ENCODE measurements at regions not wholly inside any gene's neighbourhood (a gene's known extent, or its start where the extent isn't known, plus 50 kb on each side); places are given as distances from the start of the nearest gene placed in this dataset.

DNA sequence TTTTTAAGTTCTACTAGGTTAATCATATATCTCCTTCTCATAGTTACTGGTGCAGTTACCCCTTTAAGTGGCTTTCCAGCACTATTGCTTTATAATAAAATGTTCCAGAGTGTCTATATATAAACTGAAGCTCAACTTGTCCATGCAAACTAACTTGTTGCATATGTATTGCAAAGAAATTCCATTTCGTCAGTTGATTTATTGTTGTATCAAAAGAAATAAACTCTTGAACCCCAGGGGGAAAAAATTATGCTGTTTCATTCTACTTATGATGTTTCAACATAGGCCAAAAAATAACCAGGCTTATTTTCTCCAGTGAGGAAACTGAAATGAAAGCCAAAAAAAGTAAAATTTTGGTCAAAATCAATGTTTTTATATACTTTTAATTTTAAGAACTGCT is 491.9 kb downstream of the NR4A2 start:
- no peaks in the 10 kb centered on the region for H3K4me1 Mint-ChIP-seq (ENCODE audit: low read depth)
- H3K36me3 Mint-ChIP-seq (ENCODE audit: insufficient read depth) = no peaks in the 10 kb centered on the region
- H3K4me3 Mint-ChIP-seq = no peak overlapping the region
- no peaks in the 10 kb centered on the region for H3K9me3 Mint-ChIP-seq
- ATAC-seq (no peak), DNase-seq (no peak)
- no peaks in the 10 kb centered on the region for H3K27me3 Mint-ChIP-seq (ENCODE audit: low read depth)

DNA sequence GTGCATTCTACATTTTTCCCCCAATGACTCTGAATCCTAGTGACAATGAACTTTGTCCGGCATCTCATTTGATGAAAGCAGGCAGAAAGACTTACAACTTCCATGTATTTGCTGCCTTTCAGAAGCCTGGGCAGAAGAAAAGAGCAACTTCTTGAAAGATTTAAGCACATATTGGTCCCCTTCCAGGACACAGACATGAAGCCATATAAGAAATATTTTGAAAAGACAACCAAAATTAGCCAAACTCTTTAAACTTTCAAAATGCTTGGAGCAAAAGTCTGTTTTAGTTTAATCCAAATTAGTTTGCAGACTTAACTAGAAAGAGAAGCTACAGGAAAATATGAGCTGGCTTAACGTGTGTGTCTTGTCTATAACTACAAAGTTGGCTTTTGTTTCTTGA is 492.5 kb downstream of the NR4A2 start:
- Mint-ChIP-seq H3K9me3 (no peaks in the 10 kb centered on the region), H3K36me3 (ENCODE audit: insufficient read depth) (no peaks in the 10 kb centered on the region), H3K4me3 (no peak overlapping the region), H3K27me3 (ENCODE audit: low read depth) (no peaks in the 10 kb centered on the region), H3K4me1 (ENCODE audit: low read depth) (no peaks in the 10 kb centered on the region)
- DNase-seq (no peak), ATAC-seq (no peak)

DNA sequence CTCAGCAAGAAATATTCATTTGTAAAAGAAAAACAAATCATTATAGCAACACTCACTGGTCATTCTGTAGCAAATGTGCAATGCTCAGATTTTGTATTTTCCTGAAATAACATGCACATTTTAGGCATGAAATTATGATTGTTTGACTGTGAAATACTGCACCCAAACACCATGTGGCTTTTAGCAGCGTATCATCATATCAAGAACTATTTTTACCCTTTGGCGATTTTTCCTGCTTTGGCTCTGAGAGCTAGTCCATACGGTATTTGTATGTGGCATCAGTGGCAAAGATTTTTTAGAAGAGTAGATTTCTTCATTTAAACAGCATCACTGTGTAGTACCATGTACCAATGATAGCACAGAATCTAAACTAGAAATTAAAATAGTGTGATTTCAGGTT is 493.1 kb downstream of the NR4A2 start:
- no peaks in the 10 kb centered on the region for H3K27me3 Mint-ChIP-seq (ENCODE audit: low read depth)
- H3K4me3 Mint-ChIP-seq = no peak overlapping the region
- DNase-seq (no peak), ATAC-seq (no peak)
- H3K36me3 Mint-ChIP-seq (ENCODE audit: insufficient read depth) = no peaks in the 10 kb centered on the region
- no peaks in the 10 kb centered on the region for H3K9me3 Mint-ChIP-seq
- H3K4me1 Mint-ChIP-seq (ENCODE audit: low read depth) = no peaks in the 10 kb centered on the region

DNA sequence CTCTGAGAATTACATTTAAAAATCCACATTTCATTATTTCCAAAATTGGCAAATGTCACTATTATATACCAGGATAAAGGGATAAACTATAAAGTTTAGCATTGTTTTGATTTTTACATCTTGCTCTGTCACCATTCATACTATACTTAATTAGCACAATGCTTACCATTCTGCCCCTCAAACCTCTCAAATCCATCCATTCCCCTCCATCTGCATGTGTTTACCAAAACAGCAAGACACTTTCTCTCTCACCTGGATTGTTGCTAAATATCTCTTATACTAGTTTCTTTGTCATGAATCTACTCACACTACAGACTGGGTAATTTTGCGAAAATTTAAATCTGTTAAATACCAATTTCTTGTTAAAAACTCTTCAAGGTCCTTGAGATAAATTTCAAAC is 496.1 kb downstream of the NR4A2 start:
- Mint-ChIP-seq H3K9me3 (no peaks in the 10 kb centered on the region), H3K4me3 (no peak overlapping the region), H3K27me3 (ENCODE audit: low read depth) (no peaks in the 10 kb centered on the region), H3K36me3 (ENCODE audit: insufficient read depth) (no peaks in the 10 kb centered on the region), H3K4me1 (ENCODE audit: low read depth) (no peaks in the 10 kb centered on the region)
- ATAC-seq (no peak), DNase-seq (no peak)

DNA sequence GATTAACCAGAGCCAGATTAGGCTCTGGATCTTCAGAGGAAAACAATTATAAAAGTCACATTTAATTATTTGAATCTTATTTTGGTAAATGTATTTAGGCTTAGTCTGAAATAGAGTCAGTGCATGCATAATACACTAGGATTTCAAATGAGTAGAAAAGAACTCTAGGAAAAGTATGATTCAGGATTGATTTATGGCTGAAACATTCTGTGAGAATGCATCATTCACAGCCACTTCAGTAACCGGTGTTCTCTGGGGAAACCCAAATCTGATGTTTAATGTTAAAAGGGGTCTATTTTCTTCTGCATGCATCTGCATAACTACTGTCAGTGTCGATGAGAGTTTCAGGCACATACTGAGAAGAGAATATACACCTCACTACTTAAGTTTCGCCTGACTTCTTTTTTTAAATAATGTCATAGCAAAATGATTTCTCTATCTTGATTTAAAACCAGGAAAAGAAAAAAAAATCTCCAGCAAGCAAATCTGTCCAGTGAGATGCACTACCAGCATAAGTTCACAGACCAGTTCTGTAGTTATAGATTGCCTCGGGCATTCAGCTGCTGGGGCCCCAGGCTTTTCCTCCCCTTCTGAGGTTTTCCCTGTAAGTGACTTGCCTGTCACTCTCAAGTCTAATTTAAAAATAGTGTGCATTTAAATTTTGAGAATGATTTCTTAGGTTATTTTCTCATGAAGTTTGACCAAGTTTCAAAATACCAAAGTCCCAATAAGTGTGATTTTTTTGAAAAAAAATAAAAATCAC is 501.5 kb downstream of the NR4A2 start:
- DNase-seq (no peak), ATAC-seq (no peak)
- Mint-ChIP-seq H3K4me3 (no peak overlapping the region), H3K27me3 (ENCODE audit: low read depth) (no peaks in the 10 kb centered on the region), H3K36me3 (ENCODE audit: insufficient read depth) (no peaks in the 10 kb centered on the region), H3K9me3 (no peaks in the 10 kb centered on the region), H3K4me1 (ENCODE audit: low read depth) (no peaks in the 10 kb centered on the region)

DNA sequence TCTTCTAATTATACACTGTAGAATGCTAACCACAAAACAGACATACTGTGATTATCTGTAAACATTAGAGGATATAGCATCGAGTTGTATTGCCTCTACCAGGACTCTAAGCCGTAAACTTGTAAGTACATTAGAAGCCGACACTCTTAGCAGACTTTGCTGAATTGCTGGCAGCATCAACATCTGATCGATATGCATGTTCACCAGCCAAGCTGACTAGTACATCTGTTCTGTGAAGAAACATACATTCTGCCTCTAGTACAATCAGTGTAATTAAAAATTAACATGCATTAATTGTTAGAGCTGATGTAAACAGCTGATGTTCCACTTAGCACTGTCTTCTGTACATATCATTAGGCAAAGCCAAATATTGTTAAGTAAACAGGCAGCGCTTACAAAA is 502.2 kb downstream of the NR4A2 start:
- no peak for ATAC-seq
- no peaks in the 10 kb centered on the region for H3K27me3 Mint-ChIP-seq (ENCODE audit: low read depth)

DNA sequence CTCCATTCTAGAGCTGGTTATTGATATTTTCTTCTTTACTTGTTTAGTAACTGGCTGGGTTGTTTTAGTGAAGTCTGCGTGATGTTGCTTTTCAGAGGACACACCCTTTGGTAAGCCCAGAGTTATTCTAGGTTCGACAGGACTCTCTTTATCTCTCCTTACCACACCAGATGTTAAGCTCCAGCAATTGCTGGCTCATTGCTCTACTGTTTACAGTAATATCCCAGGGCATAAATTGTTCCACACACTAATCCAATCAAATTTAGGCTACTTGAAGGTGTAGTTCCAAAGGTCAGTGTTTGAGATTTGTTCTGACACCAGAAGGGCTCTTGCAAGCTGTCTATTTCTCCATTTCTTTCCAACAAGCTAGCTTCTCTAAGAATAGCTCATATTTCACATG is 506.6 kb downstream of the NR4A2 start:
- H3K27me3 Mint-ChIP-seq (ENCODE audit: low read depth) = no peaks in the 10 kb centered on the region
- no peak for DNase-seq
- no peak overlapping the region for H3K4me3 Mint-ChIP-seq
- no peaks in the 10 kb centered on the region for H3K36me3 Mint-ChIP-seq (ENCODE audit: insufficient read depth)
- no peak for ATAC-seq
- H3K9me3 Mint-ChIP-seq = peaks cover 3% of the 10 kb centered on the region
- H3K4me1 Mint-ChIP-seq (ENCODE audit: low read depth) = no peaks in the 10 kb centered on the region

More for the DNA sequence above, 502.2 kb downstream of the NR4A2 start:
- Mint-ChIP-seq H3K4me3 (no peak overlapping the region), H3K9me3 (no peaks in the 10 kb centered on the region), H3K36me3 (ENCODE audit: insufficient read depth) (no peaks in the 10 kb centered on the region), H3K4me1 (ENCODE audit: low read depth) (no peaks in the 10 kb centered on the region)
- no peak for DNase-seq

DNA sequence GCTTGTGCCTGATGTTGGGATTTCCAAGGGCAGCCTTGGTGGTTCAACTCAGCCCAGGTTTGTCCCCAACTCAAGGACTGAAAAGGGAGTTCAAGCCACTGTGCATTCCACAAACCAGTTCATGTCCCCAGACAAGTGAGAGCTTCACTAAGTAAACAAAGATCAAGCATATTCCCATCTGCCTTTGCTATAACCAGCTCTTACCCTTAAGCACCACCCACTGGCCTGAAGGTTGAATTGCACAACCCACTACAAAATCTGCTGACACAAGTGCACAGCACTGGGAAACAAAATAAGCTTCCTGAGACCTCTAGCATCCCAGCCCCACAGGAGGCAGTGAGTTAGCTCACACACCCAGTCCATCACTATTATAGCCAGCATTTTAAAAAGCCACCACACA is 516.7 kb downstream of the NR4A2 start:
- H3K27me3 Mint-ChIP-seq (ENCODE audit: low read depth) = no peaks in the 10 kb centered on the region
- H3K4me3 Mint-ChIP-seq = no peak overlapping the region
- H3K9me3 Mint-ChIP-seq = peaks cover 5% of the 10 kb centered on the region
- ATAC-seq (no peak), DNase-seq (no peak)
- H3K4me1 Mint-ChIP-seq (ENCODE audit: low read depth) = no peaks in the 10 kb centered on the region
- H3K36me3 Mint-ChIP-seq (ENCODE audit: insufficient read depth) = no peaks in the 10 kb centered on the region

DNA sequence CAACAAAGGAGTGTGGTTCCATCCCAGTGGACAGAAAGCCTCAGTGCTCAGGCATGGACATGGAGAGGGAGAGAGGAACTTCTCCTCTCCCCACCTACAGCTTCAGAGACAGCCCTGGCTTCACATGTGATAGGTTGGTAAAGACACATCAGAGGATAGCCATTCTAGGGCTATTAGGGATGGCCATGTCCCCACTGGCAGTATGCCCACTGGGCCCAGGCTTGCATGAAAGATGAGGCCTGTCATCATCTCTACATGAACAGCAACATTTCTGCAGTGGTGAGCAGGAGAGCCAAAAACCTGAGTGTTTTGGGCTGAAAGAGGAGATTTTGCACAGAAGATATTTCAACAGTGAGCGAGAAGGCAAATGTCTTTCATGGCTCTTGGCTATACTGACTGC is 517.2 kb downstream of the NR4A2 start:
- Mint-ChIP-seq H3K4me3 (no peak overlapping the region), H3K36me3 (ENCODE audit: insufficient read depth) (no peaks in the 10 kb centered on the region), H3K4me1 (ENCODE audit: low read depth) (no peaks in the 10 kb centered on the region), H3K9me3 (peaks cover 5% of the 10 kb centered on the region), H3K27me3 (ENCODE audit: low read depth) (no peaks in the 10 kb centered on the region)
- ATAC-seq (no peak), DNase-seq (no peak)

DNA sequence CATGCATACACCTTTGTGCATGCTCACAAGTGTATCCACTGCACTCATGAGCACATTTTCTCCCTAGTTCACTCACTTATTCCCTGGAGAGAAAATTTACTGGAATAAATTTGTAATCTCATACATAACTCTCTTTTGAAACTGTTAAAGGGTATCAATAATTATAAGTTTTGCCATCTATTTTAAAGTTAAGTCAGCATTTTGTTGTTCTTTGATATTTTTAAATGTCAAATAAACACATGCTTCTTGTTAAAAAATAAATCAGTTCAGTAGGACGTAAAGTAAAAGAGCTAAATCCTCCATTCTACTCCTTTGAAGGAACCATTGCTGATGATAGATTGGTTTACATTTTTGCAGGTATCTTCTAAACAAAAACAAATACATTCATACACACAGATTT is 522.1 kb downstream of the NR4A2 start:
- Mint-ChIP-seq H3K4me1 (ENCODE audit: low read depth) (no peaks in the 10 kb centered on the region), H3K27me3 (ENCODE audit: low read depth) (no peaks in the 10 kb centered on the region), H3K4me3 (no peak overlapping the region), H3K9me3 (no peaks in the 10 kb centered on the region), H3K36me3 (ENCODE audit: insufficient read depth) (no peaks in the 10 kb centered on the region)
- ATAC-seq = no peak
- no peak for DNase-seq

DNA sequence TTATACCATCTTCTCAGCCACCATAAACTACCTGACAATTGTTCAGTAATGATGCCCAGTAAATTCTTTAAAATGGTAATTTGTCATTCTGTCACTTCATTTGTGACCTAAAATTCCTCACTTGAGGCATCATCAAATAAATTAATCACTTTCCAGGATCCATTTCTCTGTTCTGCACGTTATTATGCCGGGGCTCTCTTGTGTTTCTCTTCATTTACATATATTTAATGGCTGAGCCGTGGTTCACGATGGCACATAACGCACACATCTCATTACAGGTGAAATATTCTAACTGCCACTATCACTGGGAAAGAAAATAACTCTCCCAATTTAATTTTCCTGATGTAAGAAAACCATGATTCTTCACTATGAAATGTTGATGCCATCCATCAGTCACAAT is 529.6 kb downstream of the NR4A2 start:
- Mint-ChIP-seq H3K4me1 (ENCODE audit: low read depth) (no peaks in the 10 kb centered on the region), H3K4me3 (no peak overlapping the region)

DNA sequence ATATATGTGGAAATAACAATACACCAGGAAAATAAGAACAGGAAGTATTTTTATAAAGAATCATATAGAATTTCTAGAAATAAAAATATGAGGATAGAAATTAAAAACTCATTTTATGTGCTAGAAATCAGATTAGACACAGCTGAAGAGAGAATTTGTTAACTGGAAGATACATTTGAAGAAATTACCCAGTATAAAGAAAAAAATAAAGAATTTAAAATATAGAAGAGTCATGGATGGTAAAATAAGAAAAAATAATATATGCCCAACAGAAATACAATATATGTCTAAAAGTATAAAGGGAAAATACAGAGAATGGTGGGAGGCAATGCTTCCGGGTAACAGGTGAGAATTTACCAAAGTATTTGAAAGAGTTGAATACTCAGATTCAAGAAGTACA is 539.9 kb downstream of the NR4A2 start:
- no peak for ATAC-seq
- H3K9me3 Mint-ChIP-seq = peaks cover 23% of the 10 kb centered on the region

More for the DNA sequence above, 529.6 kb downstream of the NR4A2 start:
- DNase-seq (no peak), ATAC-seq (no peak)
- Mint-ChIP-seq H3K9me3 (no peaks in the 10 kb centered on the region), H3K36me3 (ENCODE audit: insufficient read depth) (no peaks in the 10 kb centered on the region), H3K27me3 (ENCODE audit: low read depth) (no peaks in the 10 kb centered on the region)

DNA sequence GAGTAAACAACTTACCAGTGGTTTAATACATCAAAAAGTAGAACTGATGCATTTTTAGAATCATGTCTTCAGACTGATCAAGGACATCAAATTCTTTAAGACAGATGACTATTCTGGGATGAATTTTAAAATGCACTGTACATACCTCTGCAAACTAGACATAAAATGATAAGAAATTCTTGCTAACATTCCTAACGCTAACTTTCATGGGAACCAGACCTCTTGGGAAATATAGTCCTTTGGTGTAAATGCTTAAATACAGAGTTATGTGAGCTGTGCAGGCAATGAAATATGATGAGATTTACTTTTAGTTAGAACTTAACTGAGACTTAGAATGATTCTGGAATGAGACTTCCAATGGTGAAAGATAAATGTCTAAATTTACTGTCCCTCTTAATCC is 562.0 kb downstream of the NR4A2 start:
- no peaks in the 10 kb centered on the region for H3K36me3 Mint-ChIP-seq (ENCODE audit: insufficient read depth)

More for the DNA sequence above, 539.9 kb downstream of the NR4A2 start:
- H3K27me3 Mint-ChIP-seq (ENCODE audit: low read depth) = no peaks in the 10 kb centered on the region
- H3K36me3 Mint-ChIP-seq (ENCODE audit: insufficient read depth) = peaks cover 2% of the 10 kb centered on the region
- H3K4me1 Mint-ChIP-seq (ENCODE audit: low read depth) = no peaks in the 10 kb centered on the region
- H3K4me3 Mint-ChIP-seq = no peak overlapping the region
- no peak for DNase-seq

DNA sequence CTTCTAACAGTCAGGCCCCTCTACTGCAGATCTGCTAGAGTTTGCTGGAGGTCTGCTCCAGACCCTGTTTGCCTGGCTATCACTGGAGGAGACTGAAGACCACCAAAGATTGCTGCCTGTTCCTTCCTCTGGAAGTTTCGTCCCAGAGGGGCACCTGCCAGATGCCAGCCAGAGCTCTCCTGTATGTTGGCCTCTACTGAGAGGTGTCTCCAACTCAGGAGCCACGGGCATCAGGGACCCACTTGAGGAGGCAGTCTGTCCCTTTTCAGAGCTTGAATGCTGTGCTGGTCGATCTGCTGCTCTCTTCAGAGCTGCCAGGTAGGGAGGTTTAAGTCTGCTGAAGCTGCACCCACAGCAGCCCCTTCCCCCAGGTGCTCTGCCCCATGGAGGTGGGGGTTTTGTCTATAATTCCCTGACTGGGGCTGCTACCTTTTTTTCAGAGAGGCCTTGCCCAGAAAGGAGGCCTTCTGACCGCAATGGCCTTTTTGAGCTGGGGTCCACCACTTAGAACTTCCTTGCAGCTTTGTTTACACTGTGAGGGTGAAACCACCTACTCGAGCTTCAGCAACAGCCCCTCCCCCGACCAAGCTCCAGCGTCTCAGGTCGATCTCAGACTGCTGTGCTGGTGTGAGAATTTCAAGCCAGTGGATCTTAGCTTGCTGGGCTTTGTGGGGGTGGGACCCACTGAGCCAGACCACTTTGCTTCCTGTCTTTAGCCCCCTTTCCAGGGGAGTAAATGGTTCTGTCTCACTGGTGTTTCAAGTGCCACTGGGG is 566.0 kb downstream of the NR4A2 start:
- Mint-ChIP-seq H3K4me3 (no peak overlapping the region), H3K27me3 (ENCODE audit: low read depth) (no peaks in the 10 kb centered on the region), H3K9me3 (no peaks in the 10 kb centered on the region), H3K4me1 (ENCODE audit: low read depth) (no peaks in the 10 kb centered on the region), H3K36me3 (ENCODE audit: insufficient read depth) (no peaks in the 10 kb centered on the region)
- DNase-seq (no peak), ATAC-seq (no peak)

More for the DNA sequence above, 562.0 kb downstream of the NR4A2 start:
- no peak for DNase-seq
- Mint-ChIP-seq H3K27me3 (ENCODE audit: low read depth) (no peaks in the 10 kb centered on the region), H3K4me1 (ENCODE audit: low read depth) (no peaks in the 10 kb centered on the region), H3K9me3 (no peaks in the 10 kb centered on the region), H3K4me3 (no peak overlapping the region)
- no peak for ATAC-seq

DNA sequence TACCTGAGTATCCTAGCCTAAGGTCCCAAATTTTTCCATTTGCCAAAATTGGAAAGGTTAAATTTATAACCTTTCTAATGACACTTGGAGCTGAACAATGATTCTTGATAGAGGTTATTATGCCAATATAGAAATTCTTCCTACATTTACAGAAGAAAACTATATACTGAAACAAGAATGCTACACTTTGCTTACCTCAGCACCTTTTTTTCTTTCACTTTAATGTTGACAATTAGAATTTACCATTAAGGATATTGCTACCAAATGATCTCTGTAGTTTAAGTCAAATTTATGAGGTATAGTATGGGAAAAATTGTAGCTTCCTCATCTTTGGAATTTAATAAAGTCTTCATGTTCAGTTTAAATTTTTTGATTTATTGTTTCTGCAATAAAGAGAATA is 577.0 kb downstream of the NR4A2 start:
- DNase-seq (no peak), ATAC-seq (no peak)
- Mint-ChIP-seq H3K4me3 (no peak overlapping the region), H3K36me3 (ENCODE audit: insufficient read depth) (no peaks in the 10 kb centered on the region), H3K9me3 (peaks cover 9% of the 10 kb centered on the region), H3K4me1 (ENCODE audit: low read depth) (no peaks in the 10 kb centered on the region), H3K27me3 (ENCODE audit: low read depth) (no peaks in the 10 kb centered on the region)

All from activated T-cell treated with anti-CD3 and anti-CD28 coated beads, Interleukin-2, amount 50 U/mL, for 4 hours (primary cell).